HG02642 (cell line): ENCODE measurements at regions not wholly inside any gene's neighbourhood (a gene's known extent, or its start where the extent isn't known, plus 50 kb on each side); places are given as distances from the start of the nearest gene placed in this dataset.

Source experiments
- ATAC-seq: cut with Tn5 transposase; IDR thresholded peaks from one replicate; pipeline ENCODE4 v1.9.1; 2021; ENCODE audit warnings: mild to moderate bottlenecking; ENCODE audit not compliant: unreplicated experiment, poor library complexity

- ATAC-seq, result no peak
These were observed 121.3 kb downstream of the BBS10 start for GRCh38 chr12:76226956-76227355.

- no peak for ATAC-seq
These were observed 121.8 kb downstream of the BBS10 start for GRCh38 chr12:76226397-76226796.

GRCh38 chr12:76223869-76224268 is 124.3 kb downstream of the BBS10 start:
- ATAC-seq, result no peak

GRCh38 chr12:76220980-76221379 is 127.2 kb downstream of the BBS10 start:
- no peak for ATAC-seq

- no peak for ATAC-seq
These were observed 128.4 kb downstream of the BBS10 start for GRCh38 chr12:76219806-76220205.

- no peak for ATAC-seq
These were observed 131.4 kb downstream of the BBS10 start for GRCh38 chr12:76216585-76217472.

GRCh38 chr12:76208129-76208528 is 123.6 kb upstream of the NAP1L1 start:
- ATAC-seq, result no peak

GRCh38 chr12:76206677-76207072 is 122.2 kb upstream of the NAP1L1 start:
- ATAC-seq, result no peak

- no peak for ATAC-seq
These were observed 121.7 kb upstream of the NAP1L1 start for GRCh38 chr12:76206039-76206676.

- no peak for ATAC-seq
These were observed 118.1 kb upstream of the NAP1L1 start for GRCh38 chr12:76202621-76203020.

GRCh38 chr12:76201758-76202157 is 117.3 kb upstream of the NAP1L1 start:
- ATAC-seq, result no peak

- no peak for ATAC-seq
These were observed 116.8 kb upstream of the NAP1L1 start for GRCh38 chr12:76201316-76201715.

GRCh38 chr12:76199808-76200207 is 115.3 kb upstream of the NAP1L1 start:
- no peak for ATAC-seq

GRCh38 chr12:76198839-76199238 is 114.4 kb upstream of the NAP1L1 start:
- no peak for ATAC-seq

- no peak for ATAC-seq
These were observed 112.8 kb upstream of the NAP1L1 start for GRCh38 chr12:76197283-76197682.

GRCh38 chr12:76195920-76196319 is 111.4 kb upstream of the NAP1L1 start:
- no peak for ATAC-seq

GRCh38 chr12:76194724-76195123 is 110.2 kb upstream of the NAP1L1 start:
- no peak for ATAC-seq

GRCh38 chr12:76193961-76194360 is 109.5 kb upstream of the NAP1L1 start:
- no peak for ATAC-seq

- ATAC-seq, result no peak
These were observed 107.9 kb upstream of the NAP1L1 start for GRCh38 chr12:76192416-76192815.

- ATAC-seq, result no peak
These were observed 105.8 kb upstream of the NAP1L1 start for GRCh38 chr12:76190299-76190698.

- no peak for ATAC-seq
These were observed 105.4 kb upstream of the NAP1L1 start for GRCh38 chr12:76189851-76190250.

GRCh38 chr12:76187177-76187576 is 102.7 kb upstream of the NAP1L1 start:
- no peak for ATAC-seq
